ENCODE measurements at regions not wholly inside any gene's neighbourhood (a gene's known extent, or its start where the extent isn't known, plus 50 kb on each side); places are given as distances from the start of the nearest gene placed in this dataset.

GRCh38 chr21:27058673-27059605 is 92.1 kb upstream of the ADAMTS5 start:
- no peak for TF ChIP-seq CTCF (IDR thresholded peaks at IDR 0.05; ENCODE audit: borderline replicate concordance, extremely low read depth, low read length, poor library complexity, severe bottlenecking)
- TF ChIP-seq EZH2 (IDR thresholded peaks at IDR 0.05; ENCODE audit: borderline replicate concordance, low read depth, low read length, severe bottlenecking), result no peak
